ENCODE measurements at regions not wholly inside any gene's neighbourhood (a gene's known extent, or its start where the extent isn't known, plus 50 kb on each side); places are given as distances from the start of the nearest gene placed in this dataset.

DNA sequence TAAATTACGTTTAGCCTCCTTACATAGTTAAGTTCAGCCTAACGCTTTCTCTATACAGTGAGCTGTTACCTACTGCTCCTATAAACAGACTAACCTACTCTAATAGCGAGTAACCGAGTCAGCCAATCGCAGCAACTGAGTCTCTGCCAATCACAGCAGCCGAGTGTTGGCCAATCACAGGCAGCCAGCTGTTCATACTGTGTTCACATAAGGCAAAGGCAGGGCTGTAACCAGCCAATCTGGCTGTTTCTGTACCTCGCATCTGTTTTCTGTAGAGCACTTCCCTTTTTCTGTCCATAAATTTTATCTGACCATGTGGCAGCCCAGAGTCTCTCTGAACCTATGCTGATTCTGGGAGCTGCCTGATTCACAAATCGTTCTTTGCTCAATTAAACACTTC is 263.9 kb upstream of the JARID2 start:
- Histone ChIP-seq H3K27me3 (ENCODE audit: insufficient read depth, low read length) (no peaks in the 10 kb centered on the region), H3K9me3 (ENCODE audit: control insufficient read depth in 1 of 2, low read length in 2 of 2) (no peaks in the 10 kb centered on the region), H3K4me1 (ENCODE audit: insufficient read depth, low read length) (no peaks in the 10 kb centered on the region), H3K4me3 (ENCODE audit: low read length in 2 of 2) (no peak overlapping the region), H3K36me3 (ENCODE audit: insufficient read depth, low read length) (no peaks in the 10 kb centered on the region), H3K27ac (ENCODE audit: low read depth, low read length) (no peak overlapping the region)
- POLR2A ChIA-PET (ENCODE audit: partially characterized antibody), result no interaction called here
- Mint-ChIP-seq H3K27me3 (peaks cover 4 to 16% of the 10 kb centered on the region in 2 donors), H3K9me3 (peaks cover 0 to 2% (median 0%) of the 10 kb centered on the region in 8 donors), H3K4me3 (no peak overlapping the region), H3K36me3 (no peaks in the 10 kb centered on the region), H3K27ac (no peak overlapping the region), H3K4me1 (no peaks in the 10 kb centered on the region)
- intact Hi-C loops (cut with micrococcal nuclease), result no loop called here
- DNase-seq, result no peak
- CTCF ChIA-PET (ENCODE audit: partially characterized antibody), result no interaction called here

DNA sequence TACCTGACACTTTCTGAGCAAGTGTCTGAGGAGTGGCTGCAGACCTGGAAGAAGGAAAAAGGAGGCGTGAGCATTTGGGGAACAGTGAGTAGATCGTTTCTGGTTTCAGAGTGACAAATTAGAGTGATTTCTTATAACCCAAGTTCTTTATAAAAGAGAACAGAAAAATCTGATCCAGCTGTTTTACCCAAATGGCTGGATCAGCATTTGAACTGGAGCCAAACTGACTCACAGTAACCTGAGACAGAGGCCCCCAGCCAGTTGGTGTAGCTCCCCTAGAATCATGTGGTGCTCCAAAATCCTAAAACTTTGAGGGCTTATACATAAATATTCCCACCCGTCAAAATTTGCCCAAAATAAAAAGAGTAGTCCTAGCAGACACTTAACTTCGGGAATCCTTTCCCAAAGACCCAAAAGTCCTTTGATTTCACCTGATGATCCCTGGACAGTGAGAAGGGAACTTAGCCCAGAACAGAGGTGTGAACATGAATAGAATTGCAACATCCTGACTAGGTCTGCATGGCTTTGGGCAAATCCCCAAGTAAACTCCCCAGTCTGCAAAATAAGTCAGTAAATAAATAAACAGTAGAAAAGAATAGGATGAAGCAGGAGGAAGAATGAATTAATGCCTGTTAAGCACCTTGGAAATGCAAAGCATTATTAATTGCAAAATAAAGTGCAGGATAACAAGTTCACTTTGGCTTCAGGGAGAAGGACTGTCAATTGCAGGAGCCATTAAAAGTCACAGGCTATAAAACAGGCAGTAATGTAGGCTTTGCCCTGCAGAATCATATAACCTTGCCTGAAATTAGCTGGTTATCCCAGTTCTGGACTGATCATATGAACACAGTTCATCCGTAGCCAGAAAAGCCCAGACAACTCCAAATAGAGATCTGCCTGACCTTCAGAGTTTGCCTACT is 262.0 kb upstream of the JARID2 start:
- no peak overlapping the region for H3K4me3 ChIP-seq (ENCODE audit: low read length in 2 of 2)
- H3K9me3 ChIP-seq (ENCODE audit: control insufficient read depth in 1 of 2, low read length in 2 of 2), result no peaks in the 10 kb centered on the region
- Mint-ChIP-seq H3K4me3 (no peak overlapping the region), H3K27me3 (peaks cover 7 to 17% of the 10 kb centered on the region in 2 donors), H3K27ac (no peak overlapping the region), H3K36me3 (no peaks in the 10 kb centered on the region), H3K9me3 (peaks cover 0 to 2% (median 0%) of the 10 kb centered on the region in 8 donors), H3K4me1 (no peaks in the 10 kb centered on the region)
- no peaks in the 10 kb centered on the region for H3K4me1 ChIP-seq (ENCODE audit: insufficient read depth, low read length)
- H3K36me3 ChIP-seq (ENCODE audit: insufficient read depth, low read length), result no peaks in the 10 kb centered on the region
- CTCF ChIA-PET (ENCODE audit: partially characterized antibody), result no interaction called here
- no peak for DNase-seq
- no peaks in the 10 kb centered on the region for H3K27me3 ChIP-seq (ENCODE audit: insufficient read depth, low read length)
- no peak overlapping the region for H3K27ac ChIP-seq (ENCODE audit: low read depth, low read length)
- POLR2A ChIA-PET (ENCODE audit: partially characterized antibody), result no interaction called here
- intact Hi-C loops (cut with micrococcal nuclease), result no loop called here

DNA sequence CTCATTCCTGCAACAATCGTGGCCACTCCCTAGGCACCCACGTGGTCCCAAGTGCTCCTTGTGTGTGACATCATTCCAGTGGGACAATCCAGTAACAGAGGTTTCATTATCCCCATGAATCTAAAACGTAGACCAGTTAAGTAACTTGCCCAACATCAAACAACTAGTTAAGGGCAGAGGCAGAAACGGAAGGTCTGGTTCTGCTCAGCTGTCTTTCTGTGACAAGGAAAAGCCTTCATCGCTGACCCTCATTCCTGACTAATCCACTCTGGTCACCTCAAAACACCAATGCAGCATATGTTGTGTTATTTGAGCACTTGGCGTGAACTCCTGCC is 261.4 kb upstream of the JARID2 start:
- Histone ChIP-seq H3K36me3 (ENCODE audit: insufficient read depth, low read length) (no peaks in the 10 kb centered on the region), H3K27me3 (ENCODE audit: insufficient read depth, low read length) (no peaks in the 10 kb centered on the region), H3K4me3 (ENCODE audit: low read length in 2 of 2) (no peak overlapping the region), H3K4me1 (ENCODE audit: insufficient read depth, low read length) (no peaks in the 10 kb centered on the region), H3K9me3 (ENCODE audit: control insufficient read depth in 1 of 2, low read length in 2 of 2) (no peaks in the 10 kb centered on the region), H3K27ac (ENCODE audit: low read depth, low read length) (no peak overlapping the region)
- DNase-seq, result no peak
- Mint-ChIP-seq H3K27ac (no peak overlapping the region), H3K27me3 (peaks cover 7 to 17% of the 10 kb centered on the region in 2 donors), H3K36me3 (no peaks in the 10 kb centered on the region), H3K4me3 (no peak overlapping the region), H3K9me3 (peaks cover 0 to 2% (median 0%) of the 10 kb centered on the region in 8 donors), H3K4me1 (no peaks in the 10 kb centered on the region)
- intact Hi-C loops (cut with micrococcal nuclease), result no loop called here
- POLR2A ChIA-PET (ENCODE audit: partially characterized antibody), result no interaction called here
- CTCF ChIA-PET (ENCODE audit: partially characterized antibody), result no interaction called here

DNA sequence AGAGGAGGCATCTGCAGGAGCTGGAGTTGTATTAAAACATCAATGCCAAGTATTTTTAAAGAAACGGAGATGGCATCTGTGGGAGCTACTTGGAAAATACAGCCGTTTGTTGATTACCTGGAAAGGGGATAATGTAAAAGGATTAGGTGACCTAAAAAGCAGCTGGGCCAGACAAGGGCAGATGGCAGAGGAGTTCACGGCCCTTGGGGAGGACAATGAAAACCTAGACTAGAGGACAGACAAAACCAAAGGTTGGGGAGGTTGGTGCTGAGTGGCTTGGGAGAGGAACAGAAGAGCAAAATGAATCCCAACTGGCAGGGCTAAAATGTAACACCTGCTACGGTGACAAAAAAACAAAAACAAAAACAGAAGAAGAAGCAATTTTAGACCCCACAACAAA is 260.5 kb upstream of the JARID2 start:
- Mint-ChIP-seq H3K36me3 (no peaks in the 10 kb centered on the region), H3K9me3 (no peaks in the 10 kb centered on the region), H3K4me1 (no peaks in the 10 kb centered on the region), H3K27me3 (peaks cover 7 to 17% of the 10 kb centered on the region in 2 donors), H3K27ac (no peak overlapping the region), H3K4me3 (no peak overlapping the region)
- no peak overlapping the region for H3K4me3 ChIP-seq (ENCODE audit: low read length in 2 of 2)
- ChIA-PET POLR2A (ENCODE audit: partially characterized antibody) (no interaction called here), CTCF (ENCODE audit: partially characterized antibody) (no interaction called here)
- H3K9me3 ChIP-seq (ENCODE audit: control insufficient read depth in 1 of 2, low read length in 2 of 2), result no peaks in the 10 kb centered on the region
- no peaks in the 10 kb centered on the region for H3K36me3 ChIP-seq (ENCODE audit: insufficient read depth, low read length)
- intact Hi-C loops (cut with micrococcal nuclease), result no loop called here
- H3K27me3 ChIP-seq (ENCODE audit: insufficient read depth, low read length), result no peaks in the 10 kb centered on the region
- H3K4me1 ChIP-seq (ENCODE audit: insufficient read depth, low read length), result no peaks in the 10 kb centered on the region
- DNase-seq, result no peak
- no peak overlapping the region for H3K27ac ChIP-seq (ENCODE audit: low read depth, low read length)

DNA sequence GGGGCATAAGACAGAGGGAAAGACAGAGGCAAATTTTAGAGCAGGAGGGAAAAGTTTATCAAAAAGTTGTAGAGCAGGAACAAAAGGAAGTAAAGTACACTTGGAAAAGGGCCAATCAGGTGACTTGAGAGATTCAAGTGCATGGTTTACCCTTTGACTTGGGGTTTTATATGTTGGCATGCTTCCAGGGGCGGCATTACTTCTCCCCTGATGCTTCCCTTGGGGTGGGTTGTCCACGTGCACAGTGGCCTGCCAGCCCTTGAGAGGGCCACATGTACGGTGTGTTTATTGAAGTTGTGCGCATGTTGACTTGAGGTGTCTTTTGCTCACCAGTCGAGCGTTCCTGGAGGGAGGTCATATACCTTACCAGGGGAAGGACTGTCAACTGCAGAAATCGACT is 259.5 kb upstream of the JARID2 start:
- no peak for DNase-seq
- no peak overlapping the region for H3K27ac ChIP-seq (ENCODE audit: low read depth, low read length)
- ChIA-PET CTCF (ENCODE audit: partially characterized antibody) (no interaction called here), POLR2A (ENCODE audit: partially characterized antibody) (no interaction called here)
- H3K27me3 ChIP-seq (ENCODE audit: insufficient read depth, low read length), result no peaks in the 10 kb centered on the region
- H3K4me1 ChIP-seq (ENCODE audit: insufficient read depth, low read length), result no peaks in the 10 kb centered on the region
- Mint-ChIP-seq H3K36me3 (no peaks in the 10 kb centered on the region), H3K4me1 (no peaks in the 10 kb centered on the region), H3K27me3 (peaks cover 7 to 14% of the 10 kb centered on the region in 2 donors), H3K4me3 (no peak overlapping the region), H3K27ac (no peak overlapping the region), H3K9me3 (no peaks in the 10 kb centered on the region)
- intact Hi-C loops (cut with micrococcal nuclease), result no loop called here
- H3K4me3 ChIP-seq (ENCODE audit: low read length in 2 of 2), result no peak overlapping the region
- no peaks in the 10 kb centered on the region for H3K9me3 ChIP-seq (ENCODE audit: control insufficient read depth in 1 of 2, low read length in 2 of 2)
- no peaks in the 10 kb centered on the region for H3K36me3 ChIP-seq (ENCODE audit: insufficient read depth, low read length)

DNA sequence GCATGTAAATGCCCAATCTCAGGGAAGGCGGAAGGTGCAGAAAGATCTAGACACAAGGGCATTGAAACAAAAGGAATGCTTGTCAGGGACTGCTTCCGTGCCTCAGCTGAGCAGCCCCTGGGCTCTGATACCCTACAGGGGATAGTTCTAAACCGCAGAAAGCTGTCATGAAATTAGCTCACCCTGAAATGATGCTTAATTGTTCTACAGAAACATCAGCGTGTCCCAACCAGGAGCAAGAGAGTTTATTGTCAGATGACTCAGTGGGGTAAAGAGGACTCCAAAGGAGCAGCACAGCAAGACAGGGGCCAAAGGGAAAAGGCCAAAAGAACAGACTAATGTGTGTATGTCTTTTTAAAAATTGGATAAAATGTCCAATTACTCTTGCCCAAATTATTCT is 258.4 kb upstream of the JARID2 start:
- Mint-ChIP-seq H3K4me3 (no peak overlapping the region), H3K27ac (no peak overlapping the region), H3K4me1 (no peaks in the 10 kb centered on the region), H3K36me3 (no peaks in the 10 kb centered on the region), H3K9me3 (no peaks in the 10 kb centered on the region), H3K27me3 (peaks cover 7 to 11% of the 10 kb centered on the region in 2 donors)
- no peak overlapping the region for H3K4me3 ChIP-seq (ENCODE audit: low read length in 2 of 2)
- POLR2A ChIA-PET (ENCODE audit: partially characterized antibody), result no interaction called here
- H3K27me3 ChIP-seq (ENCODE audit: insufficient read depth, low read length), result no peaks in the 10 kb centered on the region
- no peak overlapping the region for H3K27ac ChIP-seq (ENCODE audit: low read depth, low read length)
- no peaks in the 10 kb centered on the region for H3K36me3 ChIP-seq (ENCODE audit: insufficient read depth, low read length)
- H3K4me1 ChIP-seq (ENCODE audit: insufficient read depth, low read length), result no peaks in the 10 kb centered on the region
- no peaks in the 10 kb centered on the region for H3K9me3 ChIP-seq (ENCODE audit: control insufficient read depth in 1 of 2, low read length in 2 of 2)
- CTCF ChIA-PET (ENCODE audit: partially characterized antibody), result no interaction called here
- intact Hi-C loops (cut with micrococcal nuclease), result no loop called here
- DNase-seq, result no peak

DNA sequence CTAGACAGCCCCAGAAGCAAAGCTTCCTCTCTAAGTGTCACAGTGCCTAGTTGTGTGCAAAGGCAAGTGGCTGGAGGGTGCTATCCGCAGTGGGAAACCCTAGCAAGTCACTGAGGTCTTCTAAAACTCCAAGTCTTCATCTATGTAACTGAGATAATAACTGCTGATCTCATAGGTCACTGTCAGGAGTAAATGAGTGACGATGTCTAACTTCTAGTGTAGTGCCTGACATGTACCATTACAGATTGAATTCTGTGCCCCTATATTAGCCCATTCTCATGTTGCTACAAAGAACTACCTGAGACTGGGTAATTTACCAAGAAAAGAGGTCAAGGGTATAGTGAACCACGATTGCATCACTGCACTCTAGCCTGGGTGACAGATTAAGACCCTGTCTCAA is 253.5 kb upstream of the JARID2 start:
- ChIA-PET POLR2A (ENCODE audit: partially characterized antibody) (no interaction called here), CTCF (ENCODE audit: partially characterized antibody) (no interaction called here)
- Histone ChIP-seq H3K27ac (ENCODE audit: low read depth, low read length) (no peak overlapping the region), H3K4me1 (ENCODE audit: insufficient read depth, low read length) (no peaks in the 10 kb centered on the region), H3K9me3 (ENCODE audit: control insufficient read depth in 1 of 2, low read length in 2 of 2) (no peaks in the 10 kb centered on the region), H3K36me3 (ENCODE audit: insufficient read depth, low read length) (no peaks in the 10 kb centered on the region), H3K27me3 (ENCODE audit: insufficient read depth, low read length) (no peaks in the 10 kb centered on the region), H3K4me3 (ENCODE audit: low read length in 2 of 2) (no peak overlapping the region)
- intact Hi-C loops (cut with micrococcal nuclease), result no loop called here
- no peak for DNase-seq
- H3K27ac Mint-ChIP-seq, result no peak overlapping the region
- H3K4me3 Mint-ChIP-seq, result no peak overlapping the region
- no peaks in the 10 kb centered on the region for H3K9me3 Mint-ChIP-seq
- peaks cover 0 to 4% (median 0%) of the 10 kb centered on the region in 4 donors for H3K4me1 Mint-ChIP-seq
- H3K27me3 Mint-ChIP-seq, result peaks cover 2 to 3% of the 10 kb centered on the region in 2 donors
- H3K36me3 Mint-ChIP-seq, result no peaks in the 10 kb centered on the region
